ENCODE measurements at regions not wholly inside any gene's neighbourhood (a gene's known extent, or its start where the extent isn't known, plus 50 kb on each side); places are given as distances from the start of the nearest gene placed in this dataset.
A peak's percentile ranks its signal among the peaks of the same experiment; 100 is the strongest.

GRCh38 chr14:106302661-106303060 is 776.3 kb downstream of the TMEM121 start:
- no peak for ATAC-seq
- Histone ChIP-seq H3K4me1 (no peaks in the 10 kb centered on the region), H3K36me3 (no peaks in the 10 kb centered on the region), H3K9me3 (no peaks in the 10 kb centered on the region), H3K4me3 (no peak overlapping the region), H3K27ac (no peak overlapping the region), H3K27me3 (peaks cover 0 to 8% (median 0%) of the 10 kb centered on the region in 4 donors)
- WGBS, 2 donors: 48 to 52% methylated on average over 4 of the region's 4 CpGs
- DNase-seq: no peak
- intact Hi-C loops (cut with DNase I): no loop called here
- TF ChIP-seq, protein P1, sequence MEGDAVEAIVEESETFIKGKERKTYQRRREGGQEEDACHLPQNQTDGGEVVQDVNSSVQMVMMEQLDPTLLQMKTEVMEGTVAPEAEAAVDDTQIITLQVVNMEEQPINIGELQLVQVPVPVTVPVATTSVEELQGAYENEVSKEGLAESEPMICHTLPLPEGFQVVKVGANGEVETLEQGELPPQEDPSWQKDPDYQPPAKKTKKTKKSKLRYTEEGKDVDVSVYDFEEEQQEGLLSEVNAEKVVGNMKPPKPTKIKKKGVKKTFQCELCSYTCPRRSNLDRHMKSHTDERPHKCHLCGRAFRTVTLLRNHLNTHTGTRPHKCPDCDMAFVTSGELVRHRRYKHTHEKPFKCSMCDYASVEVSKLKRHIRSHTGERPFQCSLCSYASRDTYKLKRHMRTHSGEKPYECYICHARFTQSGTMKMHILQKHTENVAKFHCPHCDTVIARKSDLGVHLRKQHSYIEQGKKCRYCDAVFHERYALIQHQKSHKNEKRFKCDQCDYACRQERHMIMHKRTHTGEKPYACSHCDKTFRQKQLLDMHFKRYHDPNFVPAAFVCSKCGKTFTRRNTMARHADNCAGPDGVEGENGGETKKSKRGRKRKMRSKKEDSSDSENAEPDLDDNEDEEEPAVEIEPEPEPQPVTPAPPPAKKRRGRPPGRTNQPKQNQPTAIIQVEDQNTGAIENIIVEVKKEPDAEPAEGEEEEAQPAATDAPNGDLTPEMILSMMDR (IDR thresholded peaks at IDR 0.05): no peak
- FAIRE-seq: no peak

DNA sequence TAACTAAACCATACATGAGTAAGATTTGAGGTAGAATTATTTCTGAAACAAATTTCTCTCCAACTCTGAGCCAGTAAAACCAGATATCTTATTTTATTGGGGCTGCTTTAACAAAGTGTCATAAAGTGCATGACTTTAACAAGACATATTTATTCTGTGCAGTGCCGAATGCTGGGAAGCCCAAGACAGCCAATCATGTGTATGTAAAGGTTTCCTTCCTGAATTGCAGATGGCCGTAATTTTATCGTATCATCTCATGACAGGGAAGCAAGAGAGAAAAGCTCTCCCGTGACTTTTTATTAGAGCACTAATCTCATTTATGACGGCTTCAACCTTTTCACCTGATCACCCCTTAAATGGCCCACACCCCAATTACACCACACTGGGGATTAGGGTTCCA is 777.9 kb downstream of the TMEM121 start:
- peaks cover 0 to 8% (median 0%) of the 10 kb centered on the region in 4 donors for H3K27me3 ChIP-seq
- ATAC-seq (no peak), FAIRE-seq (no peak), DNase-seq (no peak)
- no peak overlapping the region for H3K4me3 ChIP-seq
- no peaks in the 10 kb centered on the region for H3K36me3 ChIP-seq
- TF ChIP-seq, protein P1 (IDR thresholded peaks at IDR 0.05): no peak
- 57 to 71% methylated on average over 5 of the region's 5 CpGs for WGBS, 2 donors
- no peaks in the 10 kb centered on the region for H3K9me3 ChIP-seq
- intact Hi-C loops (cut with DNase I): no loop called here
- no peak overlapping the region for H3K27ac ChIP-seq
- no peaks in the 10 kb centered on the region for H3K4me1 ChIP-seq

GRCh38 chr14:106308839-106309389 is 782.5 kb downstream of the TMEM121 start:
- ATAC-seq (peak in 1 of 4 donors; percentile 26), FAIRE-seq (no peak), DNase-seq (peak in 4 of 6 donors; percentile 32 to 59 (median 40))
- Histone ChIP-seq H3K4me1 (no peaks in the 10 kb centered on the region), H3K27me3 (peaks cover 0 to 6% (median 0%) of the 10 kb centered on the region in 4 donors), H3K4me3 (no peak overlapping the region), H3K9me3 (no peaks in the 10 kb centered on the region), H3K36me3 (no peaks in the 10 kb centered on the region), H3K27ac (no peak overlapping the region)
- intact Hi-C loops (cut with DNase I): no loop called here
- 39 to 48% methylated on average over 17 of the region's 17 CpGs for WGBS, 2 donors
- TF ChIP-seq, protein P1 (IDR thresholded peaks at IDR 0.05): peak in 2 of 4 donors; percentile 21 to 37

DNA sequence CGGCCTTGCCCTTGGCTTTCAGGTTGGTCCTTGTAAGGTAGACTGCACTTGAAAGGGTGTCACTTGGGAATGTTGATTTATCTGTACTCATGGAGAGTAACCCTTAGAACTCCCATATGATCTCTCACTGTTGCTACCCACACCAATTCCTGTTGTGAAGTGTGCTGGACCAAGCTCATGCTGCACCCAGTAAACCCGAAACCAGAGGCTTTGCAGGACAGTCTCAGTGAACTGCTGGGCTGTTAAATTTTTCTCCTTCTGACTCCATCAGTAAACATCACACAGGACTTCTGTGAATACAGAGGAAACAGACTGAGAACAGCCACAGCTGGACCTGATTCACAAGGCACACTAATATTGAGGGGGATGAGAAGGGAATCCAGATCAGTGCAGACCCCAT is 783.0 kb downstream of the TMEM121 start:
- 71 to 75% methylated on average over 2 of the region's 2 CpGs for WGBS, 2 donors
- ATAC-seq: no peak

GRCh38 chr14:106315436-106315835 is 789.1 kb downstream of the TMEM121 start:
- WGBS, 2 donors: 41% methylated on average over 4 of the region's 4 CpGs
- no peak for ATAC-seq
- Histone ChIP-seq H3K4me3 (no peak overlapping the region), H3K9me3 (no peaks in the 10 kb centered on the region), H3K4me1 (no peaks in the 10 kb centered on the region), H3K36me3 (no peaks in the 10 kb centered on the region), H3K27me3 (peaks cover 0 to 6% (median 0%) of the 10 kb centered on the region in 4 donors), H3K27ac (no peak overlapping the region)
- DNase-seq: no peak
- FAIRE-seq: no peak
- TF ChIP-seq, protein P1 (IDR thresholded peaks at IDR 0.05): no peak
- intact Hi-C loops (cut with DNase I): no loop called here

More for the DNA sequence above, 783.0 kb downstream of the TMEM121 start:
- Histone ChIP-seq H3K9me3 (no peaks in the 10 kb centered on the region), H3K27ac (no peak overlapping the region), H3K36me3 (no peaks in the 10 kb centered on the region), H3K4me3 (no peak overlapping the region), H3K4me1 (no peaks in the 10 kb centered on the region), H3K27me3 (peaks cover 0 to 6% (median 0%) of the 10 kb centered on the region in 4 donors)
- intact Hi-C loops (cut with DNase I): no loop called here
- TF ChIP-seq, protein P1 (IDR thresholded peaks at IDR 0.05): no peak
- no peak for FAIRE-seq
- no peak for DNase-seq
